ENCODE measurements at regions not wholly inside any gene's neighbourhood (a gene's known extent, or its start where the extent isn't known, plus 50 kb on each side); places are given as distances from the start of the nearest gene placed in this dataset.
"Not testable (repeated sequence)": the region's sequence is repeated elsewhere in the genome, so short reads cannot be mapped to it uniquely, and the experiment has no call there.

- not testable (repeated sequence) for DNase-seq
These were observed 132.7 kb downstream of the UNC93B1 start for GRCh38 chr11:67871168-67871567.

GRCh38 chr11:67862896-67863295, 141.0 kb downstream of the UNC93B1 start:
- DNase-seq, result not testable (repeated sequence)

GRCh38 chr11:67859513-67860161, 144.3 kb downstream of the UNC93B1 start:
- peak; percentile 67 for DNase-seq

GRCh38 chr11:67850747-67851146, 153.2 kb downstream of the UNC93B1 start:
- not testable (repeated sequence) for DNase-seq

DNA sequence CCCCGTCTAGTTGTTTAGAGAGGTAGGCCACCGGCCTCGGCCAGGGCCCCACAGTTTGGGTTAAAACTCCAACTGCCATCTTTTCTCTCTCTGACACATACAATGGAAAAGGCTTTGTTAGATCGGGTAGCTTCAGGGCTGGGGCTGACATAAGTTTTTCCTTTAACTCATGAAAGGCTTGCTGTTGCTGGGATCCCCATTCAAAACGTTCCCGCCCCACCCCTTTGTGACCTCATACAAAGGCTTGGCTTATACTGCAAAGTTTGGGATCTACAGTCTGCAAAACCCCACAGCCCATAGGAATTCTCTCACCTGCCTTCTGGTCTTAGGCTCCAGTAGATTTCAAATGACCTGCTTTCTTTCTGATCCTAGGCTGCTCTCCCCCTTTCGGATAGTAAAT, 154.1 kb downstream of the UNC93B1 start:
- DNase-seq, result not testable (repeated sequence)

DNA sequence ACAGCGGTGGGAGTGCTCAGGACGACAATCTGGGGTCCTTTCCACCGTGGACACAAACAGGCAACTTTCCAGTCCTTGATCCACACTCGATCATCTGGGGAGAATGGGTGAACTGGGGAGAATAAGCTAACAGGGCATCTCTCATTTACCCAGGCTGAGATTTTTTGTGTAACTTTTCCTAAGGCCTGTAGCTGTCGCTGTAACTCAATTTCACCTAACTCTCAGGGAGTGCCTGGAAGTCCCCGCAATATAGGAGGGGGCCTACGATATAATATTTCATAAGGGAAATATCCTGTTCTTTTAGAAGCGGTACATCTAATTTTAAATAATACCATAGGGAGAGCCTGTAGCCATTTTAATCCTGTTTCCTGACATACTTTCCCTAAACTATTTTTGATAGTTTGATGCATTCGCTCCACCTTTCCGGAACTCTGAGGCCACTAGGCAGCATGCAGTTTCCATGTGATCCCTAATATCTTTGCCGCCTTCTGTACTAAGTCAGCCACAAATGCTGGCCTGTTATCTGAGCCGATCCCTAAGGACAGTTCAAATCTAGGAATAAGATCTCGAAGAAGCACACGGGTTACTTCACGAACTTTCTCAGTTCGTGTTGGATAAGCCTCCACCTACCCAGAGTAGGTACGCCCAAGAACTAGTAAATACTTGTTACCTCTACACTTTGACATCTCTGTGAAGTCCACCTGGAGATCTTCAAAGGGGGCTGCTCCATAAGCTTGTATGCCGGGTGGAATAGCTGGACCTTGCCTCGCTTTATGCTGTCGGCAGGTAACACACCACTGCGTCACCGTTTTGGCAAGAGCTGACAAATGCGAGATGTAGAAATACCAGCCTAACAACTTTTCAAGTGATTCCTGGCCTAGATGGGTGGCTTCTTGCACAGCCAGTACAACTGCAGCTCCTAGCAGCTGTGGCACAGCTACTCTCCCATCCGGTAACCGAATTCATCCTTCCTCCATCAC, 155.7 kb downstream of the UNC93B1 start:
- not testable (repeated sequence) for DNase-seq

DNA sequence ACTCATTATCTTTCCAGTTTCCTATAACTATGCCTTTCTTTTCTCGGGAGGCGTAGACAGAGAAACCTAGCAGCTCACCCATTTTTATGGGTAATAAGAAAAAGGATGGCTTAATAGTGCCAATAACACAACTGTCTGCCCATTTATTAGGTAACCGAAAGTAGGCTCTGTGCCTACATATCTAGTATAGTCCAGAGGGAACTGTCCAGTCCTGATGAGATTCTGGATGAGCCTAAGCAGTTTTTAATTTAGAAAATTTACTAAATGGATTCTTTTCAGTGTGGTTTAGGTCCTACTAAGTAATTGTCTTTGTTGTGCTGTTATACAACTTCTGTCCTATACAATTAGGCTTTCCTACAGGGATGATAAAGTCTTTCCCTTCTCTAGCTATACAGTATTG, 157.6 kb downstream of the UNC93B1 start:
- not testable (repeated sequence) for DNase-seq

DNA sequence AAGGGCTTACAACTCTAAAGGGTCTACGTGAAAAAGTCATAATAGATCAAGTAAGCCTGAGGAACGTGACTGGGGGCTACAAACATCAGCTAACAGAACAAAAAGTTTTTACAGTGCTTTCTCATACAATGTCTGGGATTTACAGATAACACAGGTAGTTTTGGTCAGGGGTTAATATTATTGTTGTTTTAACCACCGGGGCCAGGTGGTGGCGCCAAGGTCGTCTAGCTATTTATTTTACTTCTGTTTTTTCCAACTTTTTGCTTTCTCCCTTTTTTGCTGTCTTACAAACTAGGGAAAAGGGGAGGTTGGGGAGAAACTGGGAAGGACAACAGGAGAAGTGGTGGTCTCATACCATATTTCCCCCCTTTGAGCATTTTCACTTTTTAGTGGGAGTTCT, 158.6 kb downstream of the UNC93B1 start:
- DNase-seq, result not testable (repeated sequence)

- DNase-seq, result not testable (repeated sequence)
These were observed 163.3 kb downstream of the UNC93B1 start for GRCh38 chr11:67840599-67840998.

DNA sequence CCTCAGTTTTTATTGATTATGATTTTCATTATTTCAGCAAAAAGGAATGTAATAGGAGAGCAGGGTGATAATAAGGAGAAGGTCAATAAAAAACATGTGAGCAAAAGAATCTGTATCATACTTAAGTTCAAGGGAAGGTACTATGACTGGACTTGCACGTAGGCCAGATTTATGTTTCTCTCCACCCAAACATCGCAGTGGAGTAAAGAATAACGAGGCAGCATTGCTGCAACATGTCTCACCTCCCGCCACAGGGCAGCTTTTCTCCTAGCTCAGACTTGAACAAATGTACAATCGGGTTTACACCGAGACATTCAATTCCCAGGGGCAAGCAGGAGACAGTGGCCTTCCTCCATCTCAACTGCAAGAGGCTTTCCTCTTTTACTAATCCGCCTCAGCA, 155.7 kb upstream of the ALDH3B2 start:
- DNase-seq, result not testable (repeated sequence)

DNA sequence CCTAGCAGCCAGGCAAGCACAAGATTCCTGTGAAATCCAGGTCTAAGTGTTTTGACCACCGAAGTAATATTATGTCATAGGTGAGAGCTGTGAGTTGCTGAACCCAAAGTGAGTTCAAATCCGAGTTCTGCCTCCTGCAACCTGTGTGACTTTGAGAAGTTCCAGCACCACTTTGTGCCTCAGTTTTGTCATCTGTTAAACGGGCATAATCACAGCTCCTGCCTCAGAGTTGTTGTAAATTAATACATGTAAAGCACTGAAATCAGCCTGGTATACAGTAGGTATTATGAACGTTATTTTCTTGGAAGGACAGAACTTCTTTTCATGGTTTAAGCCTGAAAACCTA, 152.5 kb upstream of the ALDH3B2 start:
- not testable (repeated sequence) for DNase-seq

DNA sequence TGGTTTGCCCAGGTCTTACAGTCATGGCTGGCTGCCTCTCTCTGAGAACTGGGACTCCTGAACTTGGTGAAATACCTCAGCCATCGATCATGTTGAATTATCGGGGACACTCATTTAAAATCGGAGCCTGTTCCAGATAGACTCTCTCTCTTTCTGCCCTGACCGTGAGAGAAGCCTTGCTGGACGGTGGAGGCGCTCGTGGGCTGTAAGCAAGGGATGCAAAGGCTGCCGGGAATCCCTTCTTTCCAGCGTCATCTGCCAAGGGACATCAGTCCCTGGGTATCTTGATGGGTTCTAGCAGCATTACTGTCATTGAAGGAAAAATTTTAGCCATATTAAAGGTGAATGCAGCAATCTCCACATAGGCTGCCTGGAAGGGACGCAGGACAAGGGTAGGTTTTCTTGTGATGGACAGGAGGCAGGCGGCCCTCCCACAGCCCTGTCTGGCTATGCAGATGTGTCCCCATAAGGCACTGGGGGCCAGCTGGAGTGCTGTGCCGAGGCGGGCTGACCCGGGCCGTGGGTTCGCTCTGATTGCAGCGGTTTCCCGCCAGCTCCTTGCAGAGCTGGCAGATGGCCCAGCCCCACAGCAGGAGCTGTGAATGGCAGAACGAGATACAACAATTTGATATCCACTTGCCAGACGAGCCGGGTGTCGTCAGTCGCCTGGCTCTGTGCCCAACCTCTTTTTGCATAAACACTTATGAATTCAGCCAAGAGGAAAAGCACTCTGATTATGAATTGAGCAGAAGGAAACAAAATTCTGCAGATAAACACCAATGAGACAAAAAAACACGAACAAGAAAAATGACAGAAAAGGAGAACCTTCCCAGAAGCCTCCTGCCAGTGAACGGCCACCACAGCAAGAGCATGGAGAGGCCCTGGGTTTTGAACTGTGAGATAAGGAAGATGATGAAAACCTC, 151.9 kb upstream of the ALDH3B2 start:
- DNase-seq, result not testable (repeated sequence)

- not testable (repeated sequence) for DNase-seq
These were observed 150.4 kb upstream of the ALDH3B2 start for GRCh38 chr11:67824861-67825260.

DNA sequence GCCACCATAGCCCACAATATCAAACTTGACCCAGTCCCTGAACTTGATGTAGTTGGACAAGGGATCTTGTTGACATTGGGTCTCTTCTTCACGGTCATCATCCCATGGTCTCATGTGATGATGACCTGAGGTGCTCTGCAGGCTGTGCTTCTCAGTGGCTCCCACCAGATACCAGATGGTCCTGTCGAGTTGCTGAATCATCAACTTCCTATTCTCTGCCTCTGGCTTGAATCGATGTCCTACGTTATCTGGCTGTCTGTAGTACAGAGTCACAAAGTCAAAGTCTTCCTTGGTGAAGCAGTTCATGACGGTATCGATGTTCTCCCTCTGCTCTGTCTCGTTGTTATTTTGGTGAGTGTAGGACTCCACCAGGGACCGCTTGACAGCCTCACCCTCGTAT, 145.7 kb upstream of the ALDH3B2 start:
- DNase-seq, result no peak

- DNase-seq, result not testable (repeated sequence)
These were observed 143.1 kb upstream of the ALDH3B2 start for GRCh38 chr11:67817558-67817957.

GRCh38 chr11:67809301-67809700, 134.9 kb upstream of the ALDH3B2 start:
- DNase-seq, result not testable (repeated sequence)

DNA sequence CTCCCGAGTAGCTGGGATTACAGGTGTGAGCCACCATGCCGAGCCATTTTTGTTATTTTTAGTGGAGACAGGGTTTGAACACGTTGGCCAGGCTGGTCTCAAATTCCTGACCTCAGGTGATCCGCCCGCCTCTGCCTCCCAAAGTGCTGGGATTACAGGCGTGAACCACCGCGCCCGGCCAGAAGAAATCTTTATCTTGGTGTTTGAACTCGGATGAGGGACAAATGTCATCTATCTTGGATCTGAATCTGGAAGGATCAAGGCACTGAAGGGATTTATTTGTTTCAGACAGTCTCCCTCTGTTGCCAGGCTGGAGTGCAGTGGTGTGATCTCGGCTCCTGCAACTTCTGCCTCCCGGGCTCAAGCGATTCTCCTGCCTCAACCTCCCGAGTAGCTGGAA, 133.5 kb upstream of the ALDH3B2 start:
- not testable (repeated sequence) for DNase-seq

DNA sequence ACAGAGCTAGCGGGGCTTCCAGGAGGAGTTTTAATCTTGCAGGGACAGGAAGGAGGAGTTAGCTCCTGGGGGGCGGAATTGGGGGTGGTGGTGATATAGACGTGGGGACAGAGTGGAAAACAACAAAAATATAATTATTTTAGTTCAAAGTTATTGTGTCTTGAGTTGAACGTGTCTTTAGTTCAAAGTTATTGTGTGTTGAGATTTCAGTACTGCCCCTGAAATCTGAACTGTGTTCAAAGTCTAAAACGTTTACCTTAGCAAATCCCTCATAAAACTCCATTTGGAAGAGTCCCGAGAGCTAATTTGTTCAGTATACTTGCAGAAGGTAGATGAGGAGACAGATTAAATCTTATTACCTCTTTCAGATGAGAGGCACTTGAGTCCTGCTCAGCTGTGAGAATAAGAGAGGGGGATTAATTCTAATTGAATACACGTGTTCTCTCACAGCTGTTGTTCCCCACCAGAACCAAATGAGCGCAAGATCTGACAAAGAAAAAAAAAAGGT, 132.4 kb upstream of the ALDH3B2 start:
- DNase-seq, result not testable (repeated sequence)

- not testable (repeated sequence) for DNase-seq
These were observed 131.8 kb upstream of the ALDH3B2 start for GRCh38 chr11:67806183-67806582.

GRCh38 chr11:67805253-67806126, 131.1 kb upstream of the ALDH3B2 start:
- DNase-seq, result peak; percentile 99

DNA sequence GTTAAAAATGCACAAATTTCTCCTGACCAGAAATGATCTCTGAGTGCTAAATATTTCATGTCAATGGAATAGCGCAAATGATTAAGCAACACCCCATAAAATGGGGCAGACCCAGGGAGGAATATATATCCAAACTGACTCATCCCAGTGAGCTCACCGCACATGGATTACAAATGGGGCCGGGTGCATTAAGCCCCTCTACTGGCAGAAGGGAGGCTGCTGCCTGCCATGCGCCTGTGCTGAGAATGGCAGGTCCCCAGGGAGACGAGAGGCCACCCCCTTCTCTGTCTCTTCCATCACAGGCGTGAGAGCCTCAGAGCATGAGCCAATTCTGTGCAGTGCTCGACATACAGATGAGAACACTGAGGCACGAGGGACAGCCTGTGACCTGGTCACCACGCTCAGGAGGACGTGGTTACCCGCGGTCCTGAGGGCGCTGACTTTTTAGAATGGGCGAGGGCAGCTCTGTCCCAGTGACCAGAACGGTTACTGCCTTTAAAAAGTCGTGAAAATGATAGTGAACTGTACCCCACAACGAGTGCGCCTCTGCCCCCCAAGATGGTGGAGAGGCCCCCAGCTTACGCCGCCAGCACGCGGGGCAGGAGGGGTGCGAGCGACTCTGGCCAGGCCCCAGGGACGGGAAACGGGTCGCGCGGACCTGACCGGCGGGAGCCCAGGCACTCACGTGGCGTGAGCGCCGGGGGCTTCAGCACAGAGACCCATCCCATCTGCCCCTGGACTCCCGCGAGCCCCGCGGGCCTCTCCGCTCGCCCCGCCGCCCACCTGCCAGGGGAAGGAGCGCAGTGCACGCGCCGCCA, 130.2 kb upstream of the ALDH3B2 start:
- DNase-seq, result peak; percentile 18
